ENCODE measurements at regions not wholly inside any gene's neighbourhood (a gene's known extent, or its start where the extent isn't known, plus 50 kb on each side); places are given as distances from the start of the nearest gene placed in this dataset.

DNA sequence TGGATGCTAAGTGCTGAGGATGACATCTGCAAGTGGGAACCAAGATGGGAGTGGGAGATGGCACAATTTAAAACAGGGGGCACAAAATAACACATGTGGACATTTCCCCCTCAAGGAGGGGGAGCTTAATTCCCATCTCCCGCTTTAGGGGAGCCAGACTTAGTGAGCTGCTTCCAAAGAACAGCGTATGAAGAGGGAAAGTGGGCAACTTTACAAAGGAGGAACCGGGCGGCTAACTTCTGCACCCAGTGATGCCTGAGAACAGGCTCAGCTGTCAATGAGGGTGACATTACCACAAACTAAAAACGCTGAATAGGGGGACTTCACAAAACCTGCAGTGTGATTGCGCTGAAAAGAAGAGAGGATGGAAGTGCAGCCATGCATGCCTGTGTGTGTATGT lies 95.5 kb upstream of the NXT1 start:
- H3K4me3 ChIP-seq (ENCODE audit: low read depth, low read length): no peak overlapping the region
- no peak for TF ChIP-seq CTCF (IDR thresholded peaks at IDR 0.05; ENCODE audit: insufficient read depth, low read length)
- DNase-seq (ENCODE audit: low read depth): no peak

GRCh38 chr20:23254505-23254904 lies 96.1 kb upstream of the NXT1 start:
- DNase-seq (ENCODE audit: low read depth): no peak
- H3K4me3 ChIP-seq (ENCODE audit: low read depth, low read length): no peak overlapping the region
- TF ChIP-seq CTCF (IDR thresholded peaks at IDR 0.05; ENCODE audit: insufficient read depth, low read length): no peak

- TF ChIP-seq CTCF (IDR thresholded peaks at IDR 0.05; ENCODE audit: insufficient read depth, low read length): no peak
- H3K4me3 ChIP-seq (ENCODE audit: low read depth, low read length): no peak overlapping the region
- DNase-seq (ENCODE audit: low read depth): no peak
Measured at GRCh38 chr20:23254034-23254433, 96.6 kb upstream of the NXT1 start.

- no peak overlapping the region for H3K4me3 ChIP-seq (ENCODE audit: low read depth, low read length)
- no peak for DNase-seq (ENCODE audit: low read depth)
- no peak for TF ChIP-seq CTCF (IDR thresholded peaks at IDR 0.05; ENCODE audit: insufficient read depth, low read length)
Measured at GRCh38 chr20:23253524-23253923, 97.1 kb upstream of the NXT1 start.

DNA sequence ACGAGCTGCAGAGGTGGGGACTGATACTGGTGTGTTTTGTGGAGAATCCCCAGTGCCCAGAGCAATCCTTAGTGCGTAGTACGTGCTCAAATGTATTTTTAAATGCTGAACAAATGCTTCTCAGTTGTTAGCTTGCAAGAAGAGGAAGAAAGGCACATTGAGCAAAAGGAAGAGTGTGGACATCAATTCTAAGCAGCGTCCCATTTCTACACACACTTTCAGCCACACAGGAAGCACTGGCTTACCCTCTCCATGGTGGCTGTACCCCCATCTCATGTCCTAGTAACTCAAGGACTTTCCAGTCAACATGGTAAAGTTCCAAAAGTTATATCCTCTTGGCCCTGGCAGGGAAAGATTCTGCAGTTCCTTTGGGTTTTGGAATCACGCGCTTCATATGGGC lies 98.8 kb upstream of the NXT1 start:
- no peak overlapping the region for H3K4me3 ChIP-seq (ENCODE audit: low read depth, low read length)
- TF ChIP-seq CTCF (IDR thresholded peaks at IDR 0.05; ENCODE audit: insufficient read depth, low read length): no peak
- DNase-seq (ENCODE audit: low read depth): no peak

DNA sequence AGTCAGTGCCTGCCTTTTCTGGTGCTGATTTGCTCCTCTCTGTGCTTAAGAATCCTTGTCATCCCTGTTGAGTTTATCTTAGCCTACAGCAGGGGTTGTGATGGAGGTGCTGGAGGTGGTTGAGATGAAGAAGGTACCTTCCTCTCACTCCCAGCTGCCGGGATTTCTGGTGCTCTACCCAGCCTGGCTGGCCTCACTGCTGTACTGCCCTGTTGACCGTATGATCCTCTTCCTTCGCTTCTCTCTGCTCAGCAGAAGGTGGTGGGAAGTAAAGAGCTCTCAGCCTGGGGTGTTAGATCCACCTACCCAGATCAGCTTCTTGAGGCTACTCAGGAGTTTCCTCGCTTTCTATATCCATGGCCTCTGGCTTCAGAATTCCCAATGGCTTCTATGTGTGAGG lies 101.0 kb upstream of the NXT1 start:
- DNase-seq (ENCODE audit: low read depth): no peak
- H3K4me3 ChIP-seq (ENCODE audit: low read depth, low read length): no peak overlapping the region
- TF ChIP-seq CTCF (IDR thresholded peaks at IDR 0.05; ENCODE audit: insufficient read depth, low read length): no peak

- no peak for DNase-seq (ENCODE audit: low read depth)
- no peak overlapping the region for H3K4me3 ChIP-seq (ENCODE audit: low read depth, low read length)
- TF ChIP-seq CTCF (IDR thresholded peaks at IDR 0.05; ENCODE audit: insufficient read depth, low read length): no peak
Measured at GRCh38 chr20:23248461-23248882, 102.1 kb upstream of the NXT1 start.
